Activated T-cell treated with anti-CD3 and anti-CD28 coated beads, Interleukin-2, amount 50 U/mL, for 48 hours (primary cell): ENCODE measurements at regions not wholly inside any gene's neighbourhood (a gene's known extent, or its start where the extent isn't known, plus 50 kb on each side); places are given as distances from the start of the nearest gene placed in this dataset.

Source experiments
- DNase-seq, 2 experiments: peaks; one replicate each; pipeline ENCODE4 v3.0.0-alpha.2; 2020

DNA sequence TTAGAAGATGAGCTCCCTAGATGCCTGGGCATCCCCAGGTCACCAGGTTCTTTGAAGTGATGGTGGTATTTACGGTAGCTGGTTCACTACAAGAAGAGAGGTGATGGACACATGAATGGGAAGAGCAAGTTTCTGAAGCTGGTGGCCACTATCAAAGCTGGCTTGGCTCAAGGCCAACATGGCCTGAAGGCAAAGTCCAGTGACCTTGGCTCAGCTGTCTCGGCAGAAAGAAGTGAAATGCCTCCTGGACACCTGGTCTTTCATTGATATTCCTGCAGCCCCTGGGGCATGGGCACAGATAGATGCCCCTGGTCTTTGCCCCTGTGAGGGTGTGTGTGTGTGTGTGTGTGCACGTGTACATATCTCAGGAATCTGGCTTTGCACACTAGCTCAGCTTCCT is 441.8 kb upstream of the TMPO start:
- DNase-seq = no peak

DNA sequence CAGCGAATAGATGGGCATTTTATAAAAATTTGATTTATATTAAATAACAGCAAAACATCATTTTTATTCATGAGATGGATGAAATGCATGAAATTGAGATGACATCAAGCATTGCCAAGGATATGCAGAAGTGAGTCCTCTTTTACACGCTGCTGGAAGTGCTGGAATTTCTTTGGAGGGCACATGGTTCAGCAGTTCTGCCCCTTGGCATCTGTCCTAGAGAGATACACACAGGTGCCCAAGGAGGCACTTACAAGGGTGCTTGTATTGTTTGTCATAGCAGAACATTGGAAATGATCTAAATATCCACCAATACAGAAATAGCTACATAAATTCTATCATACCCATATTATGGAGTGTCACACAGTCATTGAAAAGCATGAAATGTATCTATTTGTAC is 441.1 kb upstream of the TMPO start:
- no peak for DNase-seq

DNA sequence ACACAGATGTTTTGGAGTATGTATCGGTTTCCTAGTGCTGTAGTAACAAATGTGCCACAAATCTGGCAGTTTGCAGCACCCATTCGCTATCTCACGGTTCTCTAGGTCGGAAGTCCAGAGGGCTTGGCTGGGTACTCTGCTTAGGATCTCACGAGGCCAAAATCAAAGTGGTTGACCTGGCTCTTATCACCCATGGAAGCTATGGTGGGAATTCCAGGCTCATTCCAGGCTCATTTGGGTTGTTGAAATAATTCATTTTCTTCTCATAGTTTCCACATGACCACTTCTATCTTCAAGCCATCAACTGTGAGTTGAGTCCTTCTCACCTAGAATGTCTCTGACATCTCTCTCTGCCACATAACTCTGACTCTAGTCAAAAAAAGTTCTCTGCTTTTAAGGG is 431.0 kb upstream of the TMPO start:
- DNase-seq = no peak

GRCh38 chr12:98085046-98085755 is 430.2 kb upstream of the TMPO start:
- DNase-seq = no peak

- no peak for DNase-seq
These were observed 424.7 kb upstream of the TMPO start for GRCh38 chr12:98090731-98091130.

GRCh38 chr12:98096436-98096835 is 419.0 kb upstream of the TMPO start:
- DNase-seq = no peak

DNA sequence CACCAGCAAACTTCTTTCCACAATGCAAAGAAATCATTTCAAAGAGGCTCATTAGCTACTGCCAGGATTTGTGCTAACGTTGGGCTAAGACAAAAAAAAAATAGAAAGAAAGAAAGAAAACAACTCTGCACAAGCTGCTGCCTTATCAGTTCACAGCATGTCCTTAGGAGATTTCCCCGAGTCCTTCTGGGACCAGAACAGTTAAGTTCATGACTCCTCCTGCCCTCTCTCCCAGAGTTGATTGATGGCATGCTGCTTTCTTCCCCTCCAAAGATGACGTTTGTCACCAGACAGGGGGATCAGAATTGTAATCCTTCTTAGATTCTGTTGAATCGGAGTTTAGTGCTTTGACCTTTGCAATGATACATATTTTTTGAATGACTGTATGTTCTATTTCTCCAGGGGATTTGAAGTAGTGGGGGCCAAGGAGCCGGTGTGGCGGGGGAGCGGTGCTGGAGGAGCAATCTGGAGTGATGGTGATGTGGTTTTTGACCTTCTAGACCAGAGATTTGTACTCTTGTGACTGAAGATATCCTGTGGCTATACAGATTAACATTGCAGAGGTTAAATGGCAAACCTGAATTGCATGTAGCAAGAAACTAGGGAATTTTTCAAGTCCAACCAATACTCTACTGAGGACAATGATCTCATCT is 409.2 kb upstream of the TMPO start:
- DNase-seq = no peak

GRCh38 chr12:98109266-98109665 is 406.1 kb upstream of the TMPO start:
- DNase-seq = no peak

- DNase-seq = no peak
These were observed 404.9 kb upstream of the TMPO start for GRCh38 chr12:98110536-98110935.

DNA sequence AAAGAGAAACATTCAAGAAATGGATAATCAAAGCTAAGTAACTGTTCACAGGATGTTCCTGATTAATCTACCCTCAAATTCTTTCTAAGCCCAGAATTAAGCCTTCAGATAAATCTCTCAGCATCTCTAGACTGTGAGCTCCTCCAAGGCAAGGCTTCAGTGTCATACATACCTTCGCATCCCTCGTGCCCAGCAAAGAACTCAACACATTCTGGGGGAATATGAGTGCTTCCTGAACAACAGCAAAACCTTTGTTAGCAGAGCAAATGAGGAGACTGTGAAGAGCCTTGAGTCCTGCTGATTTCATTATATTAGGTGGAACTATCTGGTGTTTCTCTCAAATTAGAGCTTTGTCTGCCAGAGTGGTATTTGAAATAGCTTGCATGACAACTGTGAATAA is 401.8 kb upstream of the TMPO start:
- no peak for DNase-seq

- no peak for DNase-seq
These were observed 393.4 kb upstream of the TMPO start for GRCh38 chr12:98121963-98122362.

DNA sequence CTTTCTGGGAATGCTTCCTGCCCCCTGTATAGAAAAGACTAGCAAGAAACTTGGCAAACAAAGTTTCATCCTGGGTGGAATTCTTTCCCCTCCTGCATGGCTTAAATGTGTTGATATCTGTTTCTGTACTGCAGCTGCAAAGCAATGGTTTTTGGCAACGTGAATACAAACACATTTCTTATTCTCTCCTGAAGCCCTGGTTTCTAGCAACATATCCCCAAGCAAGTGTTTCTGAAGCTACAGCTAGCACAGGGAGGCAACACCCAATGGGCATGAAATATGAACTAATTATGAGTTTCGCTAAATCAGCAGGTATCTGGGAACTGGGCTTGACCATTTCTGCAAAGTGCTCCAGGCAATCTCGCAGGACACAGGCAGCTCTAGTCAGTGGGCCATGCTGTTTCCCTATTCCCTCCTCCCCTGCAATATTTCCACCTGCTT is 392.3 kb upstream of the TMPO start:
- no peak for DNase-seq

- no peak for DNase-seq
These were observed 388.6 kb upstream of the TMPO start for GRCh38 chr12:98126637-98127335.

DNA sequence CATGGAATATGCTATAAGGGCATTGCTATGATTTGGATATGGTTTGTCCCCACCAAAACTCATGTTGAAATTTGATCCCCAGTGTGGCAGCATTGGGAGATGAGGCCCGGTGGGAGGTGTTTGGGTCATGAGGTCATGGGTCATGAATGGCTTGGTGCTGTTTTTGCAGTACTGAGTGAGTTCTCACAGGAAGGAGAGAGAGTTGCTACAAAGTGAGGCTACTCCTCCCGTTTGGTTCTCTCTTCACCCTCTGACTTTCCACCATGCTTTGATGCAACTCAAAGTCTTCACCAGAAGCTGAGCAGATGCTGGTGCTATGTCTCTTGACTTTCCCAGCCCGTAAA is 388.1 kb upstream of the TMPO start:
- DNase-seq = no peak

DNA sequence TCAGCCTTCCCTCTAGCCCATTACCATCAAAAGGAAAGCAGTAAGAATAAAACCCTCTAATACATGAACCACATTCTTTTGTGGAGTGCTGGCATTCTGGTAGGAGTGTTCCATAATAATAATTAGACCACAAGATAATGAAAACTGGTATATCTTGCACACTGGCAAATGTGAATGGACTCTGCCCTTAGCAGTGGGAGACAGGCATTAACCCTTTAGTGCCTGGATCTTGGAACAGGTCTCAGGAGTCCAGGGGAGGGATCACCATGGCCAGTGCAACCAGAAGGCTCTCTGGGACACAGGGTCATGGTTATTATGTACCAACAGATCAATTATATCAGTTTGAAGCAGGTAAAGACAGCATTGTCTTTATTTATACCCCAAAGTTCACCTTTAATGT is 387.5 kb upstream of the TMPO start:
- DNase-seq = no peak

- no peak for DNase-seq
These were observed 378.8 kb upstream of the TMPO start for GRCh38 chr12:98136544-98136943.

- DNase-seq = no peak
These were observed 378.1 kb upstream of the TMPO start for GRCh38 chr12:98137278-98137677.

GRCh38 chr12:98144953-98145352 is 370.4 kb upstream of the TMPO start:
- no peak for DNase-seq

DNA sequence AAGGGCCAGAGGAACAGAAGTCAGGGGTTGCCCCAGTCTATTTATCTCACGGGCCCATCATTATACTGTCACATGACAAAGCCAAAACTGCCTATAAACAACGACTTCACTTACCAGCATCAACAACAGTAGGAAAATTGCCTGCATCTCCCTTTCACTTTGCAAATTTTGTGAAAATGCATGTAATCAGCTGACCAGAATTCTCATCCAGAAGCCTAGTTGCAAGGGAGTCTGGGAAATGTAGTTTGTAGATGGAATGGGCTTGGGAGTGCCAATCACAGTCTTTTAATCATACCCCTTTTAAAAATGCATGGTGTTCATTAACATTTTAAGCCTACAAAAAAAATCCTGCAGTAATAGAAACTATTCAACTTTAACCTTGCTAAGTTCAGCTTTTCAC is 369.3 kb upstream of the TMPO start:
- no peak for DNase-seq

- no peak for DNase-seq
These were observed 368.9 kb upstream of the TMPO start for GRCh38 chr12:98146487-98146886.

DNA sequence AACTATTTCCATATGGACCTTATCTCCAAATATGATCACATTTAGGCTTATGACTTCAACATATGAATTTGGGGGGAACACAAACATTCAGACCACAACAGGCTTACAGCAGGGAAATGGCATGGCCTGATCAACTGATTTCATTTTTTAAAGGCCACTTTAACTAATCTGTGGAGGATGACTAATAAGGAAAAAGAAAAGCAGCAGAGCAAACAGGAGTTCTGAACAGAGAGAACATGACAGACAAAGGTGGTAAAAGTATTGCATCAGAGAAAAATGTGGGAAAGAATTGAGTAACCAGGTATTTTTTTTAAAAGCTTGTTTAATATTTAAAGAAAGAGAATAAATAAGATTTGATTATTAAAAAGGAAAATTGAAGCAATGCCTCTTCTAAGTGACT is 366.1 kb upstream of the TMPO start:
- DNase-seq = no peak

- DNase-seq = no peak
These were observed 365.6 kb upstream of the TMPO start for GRCh38 chr12:98149691-98150210.

DNA sequence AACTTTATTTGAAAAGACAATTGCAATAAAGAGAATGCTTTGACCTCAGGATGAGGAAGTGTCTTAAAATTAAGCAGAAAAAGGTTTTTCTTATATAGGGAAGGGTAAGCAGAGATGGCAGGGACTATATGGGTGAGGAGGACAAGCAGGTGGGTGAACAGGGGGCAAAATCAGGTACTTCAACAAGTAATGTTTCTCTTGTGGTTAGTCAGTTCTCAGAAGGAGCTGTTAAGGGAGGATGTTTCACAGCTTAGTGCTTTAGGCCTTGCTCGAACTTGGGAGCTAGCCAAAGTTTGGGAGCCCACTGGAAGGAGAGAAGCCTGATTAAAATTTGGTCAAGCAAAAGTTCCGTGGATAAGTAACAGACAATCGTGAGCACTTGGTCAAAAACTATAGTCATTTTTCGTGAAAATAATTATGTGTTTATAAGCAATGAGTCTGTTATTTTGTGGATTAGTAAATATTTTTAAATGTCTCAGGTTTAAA is 364.2 kb upstream of the TMPO start:
- no peak for DNase-seq

DNA sequence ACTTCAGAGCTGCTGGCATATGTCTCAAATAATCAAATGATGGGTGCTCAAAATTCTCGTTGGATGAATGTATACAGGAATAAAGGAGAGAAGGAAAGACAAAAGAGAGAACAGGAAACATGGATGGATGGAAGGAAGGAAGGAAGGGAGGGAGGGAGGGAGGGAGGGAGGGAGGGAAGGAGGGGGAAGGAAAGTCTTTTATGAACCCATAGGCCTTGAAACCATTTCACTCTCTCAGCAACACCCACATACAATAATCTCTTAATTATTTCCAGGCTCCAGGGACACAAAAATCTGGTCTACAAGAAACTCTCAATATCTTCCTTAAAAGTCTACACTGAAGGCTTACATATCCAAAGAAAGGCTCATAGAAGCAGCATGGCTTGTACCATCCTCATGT is 363.4 kb upstream of the TMPO start:
- DNase-seq = no peak
